Activated CD8-positive, alpha-beta memory T cell treated with anti-CD3 and anti-CD28 coated beads, Interleukin-2, amount 50 U/mL, for 4 hours (primary cell): ENCODE measurements at regions not wholly inside any gene's neighbourhood (a gene's known extent, or its start where the extent isn't known, plus 50 kb on each side); places are given as distances from the start of the nearest gene placed in this dataset.
"Not testable (repeated sequence)": the region's sequence is repeated elsewhere in the genome, so short reads cannot be mapped to it uniquely, and the experiment has no call there.

Experiments used
- DNase-seq: peaks from one replicate; pipeline ENCODE4 v3.0.0-alpha.2; 2020

- no peak for DNase-seq
These were observed 89.1 kb upstream of the ID2 start for GRCh38 chr2:8592736-8593135.

DNA sequence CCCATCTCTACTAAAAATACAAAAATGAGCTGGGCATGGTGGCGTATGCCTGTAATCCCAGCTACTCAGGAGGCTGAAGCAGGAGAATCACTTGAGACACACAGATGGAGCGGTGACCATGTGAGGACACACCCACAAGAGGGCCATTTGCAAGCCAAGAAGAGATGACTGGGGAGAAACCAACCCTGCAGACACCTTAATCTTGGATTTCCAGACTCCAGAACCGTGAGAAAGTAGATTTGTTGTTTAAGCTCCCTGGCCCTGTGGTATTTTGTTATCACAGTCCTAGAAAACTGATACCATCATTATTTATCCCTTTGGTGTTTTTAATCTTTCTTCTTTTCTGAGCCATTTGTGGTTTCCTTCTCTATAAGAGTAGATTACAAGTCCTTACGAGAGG, 88.6 kb upstream of the ID2 start:
- DNase-seq: no peak

GRCh38 chr2:8594731-8595427, 87.0 kb upstream of the ID2 start:
- no peak for DNase-seq

DNA sequence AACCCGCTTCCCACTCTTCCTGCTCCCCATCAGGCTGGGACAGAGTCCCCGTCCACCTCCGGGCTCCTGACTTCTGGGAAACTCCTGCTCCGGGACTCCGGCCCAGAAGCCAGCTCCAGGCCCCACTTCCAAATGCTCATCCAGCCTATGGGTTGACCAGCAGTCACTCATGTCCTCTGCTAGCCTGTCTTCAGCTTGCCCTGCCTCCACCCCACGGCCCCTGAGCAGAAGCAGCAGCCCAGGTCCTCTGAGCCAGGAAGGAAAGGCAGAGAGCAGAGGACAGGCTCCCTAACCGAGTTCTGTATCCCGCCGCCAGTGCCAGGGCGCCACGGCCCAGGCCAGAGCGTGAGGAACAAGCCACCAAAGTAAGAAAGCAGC, 86.4 kb upstream of the ID2 start:
- no peak for DNase-seq

GRCh38 chr2:8595811-8596600, 85.8 kb upstream of the ID2 start:
- DNase-seq: no peak

GRCh38 chr2:8597094-8597493, 84.8 kb upstream of the ID2 start:
- no peak for DNase-seq

DNA sequence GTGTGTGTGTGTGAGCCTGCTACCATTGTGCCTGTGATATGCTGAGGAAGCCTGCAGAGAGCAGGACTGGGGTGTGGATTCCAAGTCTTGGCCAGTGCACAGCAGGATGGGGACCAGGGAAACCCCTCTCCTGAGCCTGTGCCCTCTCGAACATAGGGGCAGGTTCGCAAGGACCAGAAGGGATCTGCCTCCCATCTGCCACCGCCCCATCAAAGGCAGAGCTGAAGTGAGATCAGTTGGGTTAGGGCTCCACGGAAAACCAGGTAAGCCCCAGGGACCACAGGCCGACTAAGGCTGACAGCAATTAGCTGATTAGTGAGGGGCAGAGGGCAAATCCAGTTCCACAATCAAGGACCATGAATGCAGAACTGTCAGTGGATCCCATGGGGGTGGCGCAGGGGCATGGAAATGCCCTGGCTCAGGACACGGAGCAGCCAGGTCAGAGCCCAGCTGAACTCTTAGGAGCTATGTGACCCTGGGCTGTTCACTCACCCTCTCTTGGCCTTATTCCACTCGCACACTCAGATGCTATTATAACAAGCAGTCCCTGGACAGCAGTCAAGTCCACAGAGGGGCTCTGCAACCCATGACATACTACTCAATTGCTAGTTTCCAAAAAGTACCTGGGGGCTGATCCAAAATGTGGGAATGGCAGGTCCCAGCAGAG, 84.2 kb upstream of the ID2 start:
- no peak for DNase-seq

DNA sequence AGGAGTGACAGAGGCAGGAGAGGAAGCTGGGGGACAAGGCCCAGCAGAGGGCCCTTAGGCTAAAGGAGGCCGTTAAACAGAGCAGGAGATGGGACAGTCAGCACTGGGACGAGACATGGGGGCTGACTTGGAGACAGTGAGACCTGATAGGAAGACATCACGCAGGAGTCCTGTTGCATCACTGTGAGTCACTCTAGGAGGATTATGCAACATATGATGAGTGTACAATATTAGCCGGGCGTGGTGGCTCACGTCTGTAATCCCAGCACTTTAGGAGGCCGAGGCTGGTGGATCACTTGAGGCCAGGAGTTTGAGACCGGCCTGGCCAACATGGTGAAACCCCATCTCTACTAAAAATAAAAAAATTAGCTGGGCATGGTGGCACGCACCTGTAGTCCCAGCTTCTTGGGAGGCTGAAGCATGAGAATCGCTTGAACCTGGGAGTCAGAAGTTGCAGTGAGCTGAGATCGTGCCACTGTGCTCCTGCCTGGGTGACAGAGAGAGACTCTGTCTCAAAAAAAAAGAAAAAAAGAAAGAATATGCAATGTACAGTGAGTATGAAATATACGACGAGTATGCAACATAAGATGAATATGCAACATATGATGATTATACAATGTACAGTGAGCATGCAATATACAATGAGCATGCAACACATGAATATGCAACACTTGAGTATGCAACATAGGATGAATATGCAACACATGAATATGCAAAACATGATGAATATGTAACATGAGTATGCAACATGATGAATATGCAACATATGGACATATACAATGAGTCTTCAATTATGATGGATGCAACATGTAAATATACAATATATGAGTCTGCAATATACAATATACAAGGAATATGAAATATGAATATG, 83.3 kb upstream of the ID2 start:
- no peak for DNase-seq

GRCh38 chr2:8599421-8600242, 82.2 kb upstream of the ID2 start:
- DNase-seq: no peak

GRCh38 chr2:8600456-8600855, 81.4 kb upstream of the ID2 start:
- no peak for DNase-seq

DNA sequence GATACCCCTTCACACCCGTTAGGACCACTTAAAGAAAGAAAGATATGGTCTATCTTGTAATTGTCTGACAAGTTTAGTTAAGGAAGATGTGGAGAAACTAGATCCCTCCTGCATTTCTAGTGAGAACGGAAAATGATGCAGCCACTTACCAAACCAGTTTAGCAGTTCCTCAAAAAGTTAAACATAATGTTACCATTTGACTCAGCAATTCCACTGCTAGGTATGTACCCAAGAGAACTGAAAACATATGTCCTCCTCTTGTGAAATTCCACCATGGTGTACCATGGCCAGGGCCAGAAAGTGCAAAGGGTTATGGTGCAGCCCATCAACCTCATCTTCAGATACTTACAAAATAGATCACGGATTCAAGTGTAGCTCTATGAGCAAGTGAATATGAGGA, 79.0 kb upstream of the ID2 start:
- DNase-seq: no peak

- DNase-seq: not testable (repeated sequence)
These were observed 78.5 kb upstream of the ID2 start for GRCh38 chr2:8603356-8603755.

GRCh38 chr2:8604262-8604661, 77.6 kb upstream of the ID2 start:
- no peak for DNase-seq

DNA sequence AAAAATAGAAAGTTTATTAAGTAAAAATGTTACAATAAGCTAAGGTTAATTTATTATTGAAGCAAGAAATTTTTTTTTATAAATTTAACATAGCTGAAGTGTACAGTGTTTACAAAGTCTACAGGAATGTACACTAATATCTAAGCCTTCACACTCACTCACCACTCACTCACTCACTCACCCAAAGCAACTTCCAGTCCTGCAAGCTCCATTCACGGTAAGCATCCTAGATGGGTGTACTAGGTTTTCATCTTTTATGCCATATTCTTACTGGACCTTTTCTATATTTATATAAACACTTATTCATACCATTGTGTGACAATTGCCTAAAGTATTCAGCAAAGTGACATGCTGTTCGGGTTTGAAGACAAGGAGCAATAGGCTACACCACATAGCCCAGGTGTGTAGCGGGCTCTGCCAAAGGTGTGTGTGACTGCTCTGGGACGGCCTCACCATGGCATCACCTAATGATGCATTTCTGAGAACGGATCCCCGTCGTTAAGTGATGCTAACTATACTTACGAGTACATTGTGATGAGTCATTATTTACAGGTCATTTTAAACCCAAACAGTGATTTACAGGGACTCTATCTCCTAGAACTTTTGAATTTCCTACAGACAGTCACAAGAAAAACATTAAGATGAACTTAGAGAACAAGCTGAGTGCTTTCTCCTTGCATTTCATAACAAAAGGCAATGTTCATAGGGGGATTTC, 76.3 kb upstream of the ID2 start:
- DNase-seq: no peak

DNA sequence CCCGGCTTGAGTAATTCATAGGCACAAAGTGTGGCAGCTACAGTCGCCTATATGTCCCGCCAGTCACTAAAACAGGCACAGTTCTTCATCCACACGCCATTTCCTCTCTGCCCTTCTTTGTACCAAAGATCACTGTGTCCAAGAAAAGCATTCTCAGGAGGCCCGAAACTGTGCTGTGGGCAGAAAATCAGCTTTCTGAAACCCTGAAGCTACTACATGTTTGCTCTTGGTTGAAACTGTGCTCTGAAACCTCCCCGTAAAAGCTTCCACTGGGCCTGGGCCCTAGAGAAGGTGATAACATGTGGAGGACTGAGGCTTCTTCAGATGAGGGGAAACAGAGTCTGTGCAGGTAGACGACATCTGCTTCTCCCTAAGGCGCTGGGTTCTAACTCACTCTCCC, 75.6 kb upstream of the ID2 start:
- DNase-seq: no peak

DNA sequence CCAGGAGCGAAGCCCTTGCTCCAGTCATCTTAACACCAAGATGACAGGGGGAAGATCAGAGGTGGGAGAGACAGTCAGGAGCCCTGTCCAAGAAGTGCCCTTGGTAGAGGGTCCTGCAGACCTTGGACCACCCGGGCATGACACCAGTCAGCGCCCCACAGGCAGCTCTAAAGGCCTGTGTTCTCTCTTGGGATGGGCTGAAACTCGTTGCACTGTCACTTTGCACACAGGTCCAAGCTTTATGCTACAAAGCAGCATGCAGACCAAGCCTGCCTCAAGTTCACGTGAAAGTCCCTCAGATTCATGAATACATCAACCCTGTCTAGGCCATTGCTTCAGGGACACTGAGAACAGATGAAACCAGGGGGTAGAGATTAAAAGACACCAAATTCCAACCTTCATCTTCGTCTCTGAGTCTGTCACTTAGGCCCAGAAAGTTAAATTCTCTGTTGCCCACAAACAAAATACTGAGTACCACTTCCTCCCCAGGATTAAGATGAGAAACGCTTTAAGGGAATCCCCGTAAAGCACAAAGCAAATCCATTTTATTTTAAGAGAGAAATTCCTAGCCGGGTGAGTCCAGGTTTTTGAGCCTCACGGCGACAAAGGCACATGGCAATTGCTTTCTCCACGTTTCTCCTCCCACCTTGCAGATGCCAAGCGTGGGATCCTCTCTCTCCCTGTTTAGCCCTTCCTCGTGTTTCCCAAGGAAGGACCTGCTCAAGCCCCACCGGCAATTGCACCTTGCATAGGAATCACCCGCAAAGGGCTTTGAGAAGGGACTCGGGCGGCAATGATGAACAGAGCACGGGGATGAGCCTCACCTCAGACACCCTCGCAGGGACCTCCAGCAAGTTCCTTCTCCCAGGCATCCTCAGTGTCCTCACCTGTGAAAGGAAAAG, 75.0 kb upstream of the ID2 start:
- no peak for DNase-seq

GRCh38 chr2:8607606-8608005, 74.2 kb upstream of the ID2 start:
- no peak for DNase-seq

GRCh38 chr2:8608411-8608954, 73.4 kb upstream of the ID2 start:
- no peak for DNase-seq

- no peak for DNase-seq
These were observed 72.5 kb upstream of the ID2 start for GRCh38 chr2:8609357-8609811.

- DNase-seq: not testable (repeated sequence)
These were observed 71.1 kb upstream of the ID2 start for GRCh38 chr2:8610775-8611174.
